ENCODE measurements at regions not wholly inside any gene's neighbourhood (a gene's known extent, or its start where the extent isn't known, plus 50 kb on each side); places are given as distances from the start of the nearest gene placed in this dataset.

GRCh38 chr14:34098985-34099349 is 148.1 kb upstream of the EGLN3 start:
- Histone ChIP-seq H3K27ac (ENCODE audit: low read depth, low read length) (no peak overlapping the region), H3K79me2 (ENCODE audit: control insufficient read depth, low read length) (no peaks in the 10 kb centered on the region)
- no peak for TF ChIP-seq EZH2phosphoT487 (IDR thresholded peaks at IDR 0.05; ENCODE audit: borderline replicate concordance, low read length)
- TF ChIP-seq CTCF (IDR thresholded peaks at IDR 0.05; ENCODE audit: low read depth, low read length, poor library complexity, severe bottlenecking) = no peak

DNA sequence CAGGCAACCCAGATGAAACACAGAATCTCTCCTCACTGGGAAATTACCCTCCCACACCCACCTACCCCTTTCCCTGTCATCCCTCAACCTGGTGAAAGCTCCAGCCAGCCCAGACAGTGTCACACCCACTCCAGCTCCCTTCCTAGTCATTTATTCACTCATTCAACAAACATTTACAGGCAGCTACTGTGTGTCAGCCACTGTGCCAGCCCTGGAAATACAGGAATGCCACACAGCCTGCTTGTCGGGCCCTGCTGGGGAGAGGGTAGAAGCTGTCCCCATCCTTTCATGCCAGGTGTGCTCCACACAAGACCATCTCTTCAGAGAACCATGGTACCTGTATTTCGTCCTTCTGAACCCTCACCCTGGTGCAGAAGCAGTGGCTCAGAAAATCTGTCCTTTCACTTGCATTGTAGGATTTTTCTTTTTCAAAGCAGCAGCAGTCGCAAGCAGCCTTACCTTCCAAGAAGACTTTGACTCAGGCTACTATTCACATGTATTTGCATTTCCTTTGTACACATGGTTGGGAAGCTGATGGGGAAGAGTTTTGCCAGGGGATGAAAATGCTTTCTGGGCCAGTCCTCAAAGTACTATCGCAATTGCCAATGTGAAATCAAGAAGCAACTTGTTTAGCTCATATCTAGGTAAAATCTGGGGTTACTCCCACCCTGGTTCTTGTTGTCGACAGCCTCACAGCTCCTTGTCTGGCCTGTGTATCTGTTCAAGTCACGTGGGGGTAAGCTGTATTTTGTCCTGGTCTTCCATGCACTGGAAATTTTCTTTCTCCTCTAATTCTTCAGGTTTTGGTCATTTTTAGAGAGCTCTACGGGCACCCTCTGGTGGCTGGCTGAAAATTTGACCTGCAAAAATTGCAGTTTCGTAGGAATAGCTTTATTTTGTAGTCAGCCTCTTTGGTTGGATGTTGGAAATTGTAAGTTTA is 147.4 kb upstream of the EGLN3 start:
- no peaks in the 10 kb centered on the region for H4K20me1 ChIP-seq (ENCODE audit: control insufficient read depth, insufficient read depth, low read depth, low read length)
- H3K4me2 ChIP-seq (ENCODE audit: low read length) = no peak overlapping the region
- H3K36me3 ChIP-seq (ENCODE audit: control insufficient read depth, low read length) = no peaks in the 10 kb centered on the region
- H3K27me3 ChIP-seq (ENCODE audit: control insufficient read depth, low read length) = no peaks in the 10 kb centered on the region
- H3K4me1 ChIP-seq (ENCODE audit: control insufficient read depth, low read length) = no peaks in the 10 kb centered on the region
- H3K79me2 ChIP-seq (ENCODE audit: control insufficient read depth, low read length) = no peaks in the 10 kb centered on the region
- TF ChIP-seq EZH2phosphoT487 (IDR thresholded peaks at IDR 0.05; ENCODE audit: borderline replicate concordance, low read length) (no peak), CTCF (IDR thresholded peaks at IDR 0.05; ENCODE audit: low read depth, low read length, poor library complexity, severe bottlenecking) (peak; percentile 48)
- no peaks in the 10 kb centered on the region for H3F3A ChIP-seq (ENCODE audit: control insufficient read depth, insufficient read depth)
- no peak overlapping the region for H3K27ac ChIP-seq (ENCODE audit: low read depth, low read length)
- H3K4me3 ChIP-seq (ENCODE audit: low read length) = no peak overlapping the region
- no peaks in the 10 kb centered on the region for H3K9me2 ChIP-seq (replicated peaks; ENCODE audit: control insufficient read depth, low read length)
- no peaks in the 10 kb centered on the region for H3K9me3 ChIP-seq (ENCODE audit: control insufficient read depth, insufficient read depth, low read length)

More at GRCh38 chr14:34098985-34099349, 148.1 kb upstream of the EGLN3 start:
- Histone ChIP-seq H3K9me2 (replicated peaks; ENCODE audit: control insufficient read depth, low read length) (no peaks in the 10 kb centered on the region), H3K4me2 (ENCODE audit: low read length) (no peak overlapping the region), H3K27me3 (ENCODE audit: control insufficient read depth, low read length) (no peaks in the 10 kb centered on the region), H3K9me3 (ENCODE audit: control insufficient read depth, insufficient read depth, low read length) (no peaks in the 10 kb centered on the region), H3K4me3 (ENCODE audit: low read length) (no peak overlapping the region), H4K20me1 (ENCODE audit: control insufficient read depth, insufficient read depth, low read depth, low read length) (no peaks in the 10 kb centered on the region), H3F3A (ENCODE audit: control insufficient read depth, insufficient read depth) (no peaks in the 10 kb centered on the region), H3K4me1 (ENCODE audit: control insufficient read depth, low read length) (no peaks in the 10 kb centered on the region), H3K36me3 (ENCODE audit: control insufficient read depth, low read length) (no peaks in the 10 kb centered on the region)

DNA sequence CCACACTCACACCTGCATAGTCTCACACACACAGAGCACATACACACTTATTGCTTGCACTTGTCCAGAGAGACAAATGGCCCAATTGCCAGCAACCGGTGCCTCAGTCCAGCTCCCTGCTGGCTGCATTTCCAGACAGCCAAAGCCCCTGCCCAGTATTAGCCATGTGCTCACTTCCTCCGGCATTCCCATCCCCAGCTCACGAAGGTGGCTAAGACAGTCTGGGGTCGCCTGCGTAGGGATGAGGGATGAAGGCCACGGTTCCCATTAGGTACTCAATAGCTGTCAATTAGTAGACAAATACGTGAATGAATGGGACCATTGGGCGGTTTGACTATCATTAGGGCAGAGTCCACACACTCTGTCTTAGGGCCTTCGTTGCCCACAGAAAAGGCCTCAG is 146.8 kb upstream of the EGLN3 start:
- H3K79me2 ChIP-seq (ENCODE audit: control insufficient read depth, low read length) = no peaks in the 10 kb centered on the region
- no peaks in the 10 kb centered on the region for H3F3A ChIP-seq (ENCODE audit: control insufficient read depth, insufficient read depth)
- H3K4me2 ChIP-seq (ENCODE audit: low read length) = no peak overlapping the region
- no peaks in the 10 kb centered on the region for H3K9me2 ChIP-seq (replicated peaks; ENCODE audit: control insufficient read depth, low read length)
- TF ChIP-seq EZH2phosphoT487 (IDR thresholded peaks at IDR 0.05; ENCODE audit: borderline replicate concordance, low read length) (no peak), CTCF (IDR thresholded peaks at IDR 0.05; ENCODE audit: low read depth, low read length, poor library complexity, severe bottlenecking) (no peak)
- H3K27ac ChIP-seq (ENCODE audit: low read depth, low read length) = no peak overlapping the region
- H3K36me3 ChIP-seq (ENCODE audit: control insufficient read depth, low read length) = no peaks in the 10 kb centered on the region
- no peaks in the 10 kb centered on the region for H4K20me1 ChIP-seq (ENCODE audit: control insufficient read depth, insufficient read depth, low read depth, low read length)
- no peaks in the 10 kb centered on the region for H3K27me3 ChIP-seq (ENCODE audit: control insufficient read depth, low read length)
- no peaks in the 10 kb centered on the region for H3K4me1 ChIP-seq (ENCODE audit: control insufficient read depth, low read length)
- no peak overlapping the region for H3K4me3 ChIP-seq (ENCODE audit: low read length)
- H3K9me3 ChIP-seq (ENCODE audit: control insufficient read depth, insufficient read depth, low read length) = no peaks in the 10 kb centered on the region
